ENCODE measurements at regions not wholly inside any gene's neighbourhood (a gene's known extent, or its start where the extent isn't known, plus 50 kb on each side); places are given as distances from the start of the nearest gene placed in this dataset.

- TF ChIP-seq CTCF (conservative IDR thresholded peaks at IDR 0.05) (no peak), EZH2 (IDR thresholded peaks at IDR 0.05; ENCODE audit: low read depth) (no peak)
Observed at GRCh38 chr3:34001990-34002389, 203.6 kb downstream of the PDCD6IP start.
